Adrenal gland (tissue), 9 donors: ENCODE measurements at regions not wholly inside any gene's neighbourhood (a gene's known extent, or its start where the extent isn't known, plus 50 kb on each side); places are given as distances from the start of the nearest gene placed in this dataset.

ENCODE experiments used
- DNase-seq, 7 donors: peaks; one replicate each; pipeline ENCODE4 v3.0.0-alpha.2; 2019 to 2020
- H3K27ac ChIP-seq, 5 donors: fragments of 200-600 bp; sonication (generic) in 4 of 5; 1 replicate in 3 of 5; 2 replicates in 2 of 5; pipeline versions ENCODE4 v1.5.1 to v1.8.0; 2016 to 2020; ENCODE audit warnings: mild to moderate bottlenecking in 1 of 5
- H3K27me3 ChIP-seq: fragments of 200-600 bp; 2 replicates; pipeline ENCODE4 v1.8.0; 2021
- H3K36me3 ChIP-seq, 2 donors: fragments of 200-600 bp; replicated peaks in 1 of 2; 1 replicate in 1 of 2; 2 replicates in 1 of 2; pipeline versions ENCODE4 v1.5.1 to v1.8.0; 2018 to 2022
- H3K4me1 ChIP-seq, 2 donors: fragments of 200-600 bp; replicated peaks in 1 of 2; 1 replicate in 1 of 2; 2 replicates in 1 of 2; pipeline versions ENCODE4 v1.5.1 to v1.8.0; 2018 to 2021
- H3K4me3 ChIP-seq, 4 donors: fragments of 200-600 bp; sonication (generic) in 3 of 4; one replicate each; pipeline ENCODE4 v1.5.1; 2016 to 2018
- H3K9me3 ChIP-seq, 3 donors: fragments of 200-600 bp; sonication (generic) in 1 of 3; replicated peaks in 1 of 3; 1 replicate in 2 of 3; 2 replicates in 1 of 3; pipeline versions ENCODE4 v1.5.1 to v1.8.0; 2016 to 2021
- CTCF ChIP-seq, 6 experiments: fragments of 450-650 bp in 4 of 6; fragments of 200-600 bp in 2 of 6; sonication (generic) in 1 of 6; IDR thresholded peaks; 1 replicate in 5 of 6; 2 replicates in 1 of 6; pipeline versions ENCODE4 v1.5.1 to v1.8.0; 2016 to 2021; ENCODE audit warnings: antibody characterized with exemption in 6 of 6, mild to moderate bottlenecking in 2 of 6, moderate library complexity in 1 of 6
- POLR2A ChIP-seq, 2 donors: fragments of 450-650 bp; IDR thresholded peaks; one replicate each; pipeline ENCODE4 v1.6.1; 2017; ENCODE audit warnings: antibody characterized with exemption in 2 of 2, mild to moderate bottlenecking in 2 of 2, moderate library complexity in 1 of 2
- WGBS, 4 donors: extraction: QIAGEN DNeasy Blood & Tissue Kit in 2 of 4; methylation state at CpG; one replicate each; pipeline versions ENCODE4 v1.1.5 to v1.1.7; 2013 to 2017; 5-methylcytosine and 5-hydroxymethylcytosine counted together
- intact Hi-C, 2 donors: fragments of 100-400 bp; cut with DNase I; formaldehyde crosslinking; loops; one replicate each; pipeline versions ENCODE4 v1.14.1 to v1.15.0; 2022 to 2023
- donor health status: healthy with polysubstance abuse.
- donor health status: Bipolar disorder and iron deficiency.
- donor health status: DM: yes; HTN: yes; CAD: no.
- donor health status: DM: no; HTN: no; CAD: no.
- donor health status: DM: no; HTN: no; CAD: no.

GRCh38 chr12:46446645-46447044 lies 74.1 kb upstream of the SLC38A2 start:
- TF ChIP-seq CTCF (IDR thresholded peaks at IDR 0.05) (no peak), POLR2A (IDR thresholded peaks at IDR 0.05) (no peak)
- Histone ChIP-seq H3K4me3 (no peak overlapping the region), H3K36me3 (no peaks in the 10 kb centered on the region), H3K27ac (no peak overlapping the region), H3K9me3 (no peaks in the 10 kb centered on the region), H3K27me3 (no peaks in the 10 kb centered on the region), H3K4me1 (peaks cover 23 to 42% of the 10 kb centered on the region in 2 donors)
- WGBS, 4 donors, result 50 to 64% (median 59%) methylated on average over 2 of the region's 2 CpGs
- DNase-seq, result no peak
- intact Hi-C loops, result no loop called here

GRCh38 chr12:46445551-46446235 lies 73.1 kb upstream of the SLC38A2 start:
- intact Hi-C loops, result no loop called here
- Histone ChIP-seq H3K27ac (peak overlapping the region in 3 of 5 donors; percentile 25 to 47 (median 42)), H3K9me3 (no peaks in the 10 kb centered on the region), H3K27me3 (no peaks in the 10 kb centered on the region), H3K36me3 (no peaks in the 10 kb centered on the region), H3K4me3 (no peak overlapping the region), H3K4me1 (peaks cover 23 to 41% of the 10 kb centered on the region in 2 donors)
- no peak for DNase-seq
- 16 to 32% (median 25%) methylated on average over 2 of the region's 2 CpGs for WGBS, 4 donors
- no peak for TF ChIP-seq POLR2A (IDR thresholded peaks at IDR 0.05)
- TF ChIP-seq CTCF (IDR thresholded peaks at IDR 0.05), result no peak

GRCh38 chr12:46445093-46445492 lies 72.5 kb upstream of the SLC38A2 start:
- no peaks in the 10 kb centered on the region for H3K9me3 ChIP-seq
- no peak for TF ChIP-seq CTCF (IDR thresholded peaks at IDR 0.05)
- no peak for TF ChIP-seq POLR2A (IDR thresholded peaks at IDR 0.05)
- peak overlapping the region in 4 of 5 donors; percentile 2 to 47 (median 27) for H3K27ac ChIP-seq
- 57 to 64% (median 60%) methylated on average over 4 of the region's 4 CpGs for WGBS, 4 donors
- H3K27me3 ChIP-seq, result no peaks in the 10 kb centered on the region
- no peak for DNase-seq
- H3K4me3 ChIP-seq, result no peak overlapping the region
- H3K36me3 ChIP-seq, result no peaks in the 10 kb centered on the region
- intact Hi-C loops, result no loop called here
- peaks cover 23 to 35% of the 10 kb centered on the region in 2 donors for H3K4me1 ChIP-seq

GRCh38 chr12:46443594-46444263 lies 71.2 kb upstream of the SLC38A2 start:
- no peak for DNase-seq
- H3K27me3 ChIP-seq, result no peaks in the 10 kb centered on the region
- TF ChIP-seq CTCF (IDR thresholded peaks at IDR 0.05) (no peak), POLR2A (IDR thresholded peaks at IDR 0.05) (no peak)
- peaks cover 23 to 34% of the 10 kb centered on the region in 2 donors for H3K4me1 ChIP-seq
- no peaks in the 10 kb centered on the region for H3K9me3 ChIP-seq
- intact Hi-C loops, result no loop called here
- 56 to 65% (median 62%) methylated on average over 3 of the region's 3 CpGs for WGBS, 4 donors
- no peaks in the 10 kb centered on the region for H3K36me3 ChIP-seq
- no peak overlapping the region for H3K4me3 ChIP-seq
- H3K27ac ChIP-seq, result no peak overlapping the region
